ENCODE measurements at regions not wholly inside any gene's neighbourhood (a gene's known extent, or its start where the extent isn't known, plus 50 kb on each side); places are given as distances from the start of the nearest gene placed in this dataset.

DNA sequence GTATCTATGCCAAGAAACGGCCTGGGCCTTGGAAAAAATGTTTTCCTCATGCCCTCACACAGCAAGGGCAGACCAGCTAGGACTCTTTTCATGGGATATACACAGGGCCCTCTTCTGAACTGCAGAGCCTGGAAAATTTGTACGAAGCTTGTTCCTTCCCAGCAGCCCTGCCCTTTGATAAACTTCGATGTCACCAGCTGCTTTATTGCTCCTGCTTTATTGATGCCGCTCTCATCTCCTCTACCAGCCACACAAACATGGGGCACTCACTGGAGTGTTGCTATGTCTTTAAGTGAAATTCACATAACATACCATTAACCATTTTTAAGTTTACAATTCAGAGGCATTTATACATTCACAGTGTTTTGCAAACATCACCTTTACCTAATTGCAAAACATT, 197.9 kb downstream of the KTN1 start:
- no peak for TF ChIP-seq ESRRG (CRISPR knock-in tag; IDR thresholded peaks at IDR 0.05)
- no peak for TF ChIP-seq ARNTL (CRISPR knock-in tag; IDR thresholded peaks at IDR 0.05; ENCODE audit: borderline replicate concordance, low read depth)
- no peak for TF ChIP-seq OSR1 (CRISPR knock-in tag; IDR thresholded peaks at IDR 0.05)
- TF ChIP-seq RARB (CRISPR knock-in tag; IDR thresholded peaks at IDR 0.05): no peak
- no peak for TF ChIP-seq CSRNP3 (CRISPR knock-in tag; IDR thresholded peaks at IDR 0.05)
- no peak for TF ChIP-seq PATZ1 (CRISPR knock-in tag; IDR thresholded peaks at IDR 0.05; ENCODE audit: borderline replicate concordance)
- no peak for TF ChIP-seq GLIS3 (CRISPR knock-in tag; IDR thresholded peaks at IDR 0.05)
- no peak for TF ChIP-seq PPARA (CRISPR knock-in tag; IDR thresholded peaks at IDR 0.05; ENCODE audit: borderline replicate concordance)

All from SK-N-SH treated with all-trans-retinoic acid at 6 μM for 48 hours (cell line).